B cell (primary cell): ENCODE measurements at regions not wholly inside any gene's neighbourhood (a gene's known extent, or its start where the extent isn't known, plus 50 kb on each side); places are given as distances from the start of the nearest gene placed in this dataset.

Source experiments
- ATAC-seq: fragments of 200-7000 bp; cut with Tn5 transposase; one replicate; pipeline ENCODE4 v1.10.0; 2021; ENCODE audit warnings: low read depth, mild to moderate bottlenecking, moderate number of reproducible peaks, moderate library complexity
- CTCF ChIA-PET: fragments of 350-600 bp; sonication (Branson Sonifier 250); formaldehyde crosslinking; loops from one replicate; lab custom pipeline; 2021; ENCODE audit warnings: antibody characterized with exemption, inconsistent platforms; lab: Charles Lee
- POLR2A ChIA-PET: fragments of 350-600 bp; sonication (Branson Sonifier 250); formaldehyde crosslinking; loops from one replicate; lab custom pipeline; 2021; ENCODE audit warnings: antibody characterized with exemption; lab: Charles Lee
- DNase-seq: peaks from one replicate; pipeline ENCODE4 v3.0.0; 2013
- H2AFZ ChIP-seq: 2 replicates; pipeline ENCODE4 v1.6.1; 2012; ENCODE audit warnings: mild to moderate bottlenecking, low read depth, low read length; ENCODE audit not compliant: insufficient read depth, poor library complexity, severe bottlenecking
- H3K27ac ChIP-seq, 2 donors: 1 replicate in 1 of 2; 2 replicates in 1 of 2; pipeline ENCODE4 v1.5.1; 2012 to 2013; ENCODE audit warnings: low read length in 2 of 2, mild to moderate bottlenecking in 2 of 2, moderate library complexity in 1 of 2
- H3K27me3 ChIP-seq, 4 experiments: fragments of 200-600 bp in 1 of 4; sonication (generic) in 1 of 4; replicated peaks in 1 of 4; 1 replicate in 2 of 4; 2 replicates in 2 of 4; pipeline versions ENCODE4 v1.6.1 to v1.7.0; 2013 to 2016; ENCODE audit warnings: low read length in 3 of 4, mild to moderate bottlenecking in 2 of 4, mixed read lengths in 1 of 4, moderate library complexity in 1 of 4; ENCODE audit not compliant: insufficient read depth in 4 of 4, control insufficient read depth in 3 of 4; ENCODE audit errors: control extremely low read depth in 1 of 4
- H3K36me3 ChIP-seq, 2 experiments: replicated peaks in 1 of 2; 1 replicate in 1 of 2; 2 replicates in 1 of 2; pipeline versions ENCODE4 v1.6.1 to v1.7.1; 2013; ENCODE audit warnings: low read length in 1 of 2; ENCODE audit not compliant: insufficient read depth in 2 of 2, control insufficient read depth in 1 of 2; ENCODE audit errors: control extremely low read depth in 1 of 2, extremely low read depth in 1 of 2
- H3K4me1 ChIP-seq, 2 donors: fragments of 200-600 bp in 1 of 2; sonication (generic) in 1 of 2; 1 replicate in 1 of 2; 2 replicates in 1 of 2; pipeline versions ENCODE4 v1.5.1 to v1.6.1; 2013 to 2017; ENCODE audit warnings: low read length in 2 of 2; ENCODE audit not compliant: control insufficient read depth in 2 of 2, insufficient read depth in 2 of 2
- H3K4me2 ChIP-seq: replicated peaks from 2 replicates; pipeline ENCODE3; 2012; ENCODE audit warnings: mild to moderate bottlenecking, low read depth, low read length; ENCODE audit not compliant: poor library complexity, severe bottlenecking
- H3K4me3 ChIP-seq, 5 experiments: fragments of 200-600 bp in 1 of 5; sonication (generic) in 1 of 5; 1 replicate in 3 of 5; 2 replicates in 2 of 5; pipeline versions ENCODE4 v1.5.1 to v1.7.0; 2011 to 2016; ENCODE audit warnings: low read length in 4 of 5, mild to moderate bottlenecking in 4 of 5, low read depth in 2 of 5, control low read depth in 1 of 5, moderate library complexity in 1 of 5; ENCODE audit not compliant: insufficient read depth in 1 of 5; ENCODE audit errors: control extremely low read depth in 1 of 5, extremely low read depth in 1 of 5
- H3K79me2 ChIP-seq: fragments of 200-600 bp; sonication (generic); one replicate; pipeline ENCODE4 v1.6.0; 2016; ENCODE audit warnings: low read length; ENCODE audit not compliant: control insufficient read depth, insufficient read depth
- H3K9ac ChIP-seq: fragments of 200-600 bp; sonication (generic); 2 replicates; pipeline ENCODE4 v1.6.1; 2017; ENCODE audit warnings: mild to moderate bottlenecking, low read length, moderate library complexity
- H3K9me3 ChIP-seq, 3 donors: one replicate each; pipeline versions ENCODE4 v1.6.1 to v1.7.1; 2013; ENCODE audit warnings: low read length in 2 of 3; ENCODE audit not compliant: control insufficient read depth in 2 of 3, insufficient read depth in 1 of 3; ENCODE audit errors: control extremely low read depth in 1 of 3
- H4K20me1 ChIP-seq: 2 replicates; pipeline ENCODE4 v1.6.0; 2012; ENCODE audit warnings: mild to moderate bottlenecking, low read length; ENCODE audit not compliant: insufficient read depth, control insufficient read depth, poor library complexity, severe bottlenecking
- H3K27ac Mint-ChIP-seq: one replicate; pipeline ENCODE4 v1.8.0; 2021; ENCODE audit warnings: mixed read lengths
- H3K27me3 Mint-ChIP-seq: one replicate; pipeline ENCODE4 v1.8.0; 2021; ENCODE audit warnings: mixed read lengths
- H3K4me1 Mint-ChIP-seq: one replicate; pipeline ENCODE4 v1.8.0; 2021; ENCODE audit warnings: mixed read lengths
- H3K4me3 Mint-ChIP-seq: one replicate; pipeline ENCODE4 v1.8.0; 2021; ENCODE audit warnings: mixed read lengths
- H3K9me3 Mint-ChIP-seq: one replicate; pipeline ENCODE4 v1.8.0; 2022; ENCODE audit warnings: mixed read lengths; ENCODE audit not compliant: insufficient read depth
- CTCF ChIP-seq: fragments of 200-600 bp; IDR thresholded peaks from one replicate; pipeline ENCODE4 v1.8.0; 2022; ENCODE audit warnings: antibody characterized with exemption, mild to moderate bottlenecking
- EZH2 ChIP-seq: IDR thresholded peaks from 2 replicates; pipeline ENCODE4 v1.6.1; 2012; ENCODE audit warnings: borderline replicate concordance, low read depth, mild to moderate bottlenecking, moderate library complexity, low read length; ENCODE audit not compliant: insufficient read depth, poor library complexity, severe bottlenecking
- WGBS: methylation state at CpG from one replicate; pipeline ENCODE4 v1.1.5; 2013; ENCODE audit warnings: missing lambda C conversion rate; ENCODE audit not compliant: insufficient coverage; 5-methylcytosine and 5-hydroxymethylcytosine counted together
- intact Hi-C: fragments of 100-400 bp; cut with micrococcal nuclease; formaldehyde crosslinking; loops from one replicate; pipeline ENCODE4 v1.10.0; 2022

- no peaks in the 10 kb centered on the region for H3K27me3 ChIP-seq
- no peaks in the 10 kb centered on the region for H3K4me1 Mint-ChIP-seq
- no peak overlapping the region for H3K27ac ChIP-seq
- H3K4me3 ChIP-seq: no peak overlapping the region
- no CpG with 5 or more reads among the region's 1 CpG for WGBS
- H3K9me3 Mint-ChIP-seq: peaks cover 3% of the 10 kb centered on the region
- H3K4me2 ChIP-seq: no peak overlapping the region
- CTCF ChIA-PET: no interaction called here
- H3K36me3 ChIP-seq: no peaks in the 10 kb centered on the region
- H3K9me3 ChIP-seq: peaks cover 0 to 8% (median 4%) of the 10 kb centered on the region in 3 donors
- H3K79me2 ChIP-seq: no peaks in the 10 kb centered on the region
- TF ChIP-seq CTCF (no peak), EZH2 (no peak)
- H3K4me3 Mint-ChIP-seq: no peak overlapping the region
- H3K9ac ChIP-seq: no peak overlapping the region
- H3K27me3 Mint-ChIP-seq: no peaks in the 10 kb centered on the region
- H2AFZ ChIP-seq: no peak overlapping the region
- POLR2A ChIA-PET: no interaction called here
- H3K27ac Mint-ChIP-seq: no peak overlapping the region
- no peaks in the 10 kb centered on the region for H3K4me1 ChIP-seq
- intact Hi-C loops: no loop called here
- ATAC-seq: no peak
- no peaks in the 10 kb centered on the region for H4K20me1 ChIP-seq
- DNase-seq: no peak
Measured at GRCh38 chr2:83055376-83056010, 1403.6 kb downstream of the SUCLG1 start.

- no peak overlapping the region for H2AFZ ChIP-seq
- H3K27me3 ChIP-seq: no peaks in the 10 kb centered on the region
- H3K27me3 Mint-ChIP-seq: no peaks in the 10 kb centered on the region
- no peaks in the 10 kb centered on the region for H3K36me3 ChIP-seq
- no peak overlapping the region for H3K4me3 Mint-ChIP-seq
- ATAC-seq (no peak), DNase-seq (no peak)
- POLR2A ChIA-PET: no interaction called here
- H3K27ac ChIP-seq: no peak overlapping the region
- H3K9me3 Mint-ChIP-seq: peaks cover 3% of the 10 kb centered on the region
- no peak overlapping the region for H3K27ac Mint-ChIP-seq
- WGBS: no CpG with 5 or more reads among the region's 2 CpGs
- intact Hi-C loops: no loop called here
- CTCF ChIA-PET: no interaction called here
- no peak overlapping the region for H3K4me3 ChIP-seq
- no peaks in the 10 kb centered on the region for H3K4me1 Mint-ChIP-seq
- no peaks in the 10 kb centered on the region for H4K20me1 ChIP-seq
- H3K9me3 ChIP-seq: peaks cover 0 to 8% (median 4%) of the 10 kb centered on the region in 3 donors
- H3K9ac ChIP-seq: no peak overlapping the region
- no peaks in the 10 kb centered on the region for H3K4me1 ChIP-seq
- H3K4me2 ChIP-seq: no peak overlapping the region
- H3K79me2 ChIP-seq: no peaks in the 10 kb centered on the region
- TF ChIP-seq CTCF (no peak), EZH2 (no peak)
Measured at GRCh38 chr2:83054751-83055150, 1404.3 kb downstream of the SUCLG1 start.
